GM23338 (cell line): ENCODE measurements at regions not wholly inside any gene's neighbourhood (a gene's known extent, or its start where the extent isn't known, plus 50 kb on each side); places are given as distances from the start of the nearest gene placed in this dataset.

Source experiments
- ATAC-seq: fragments of 200-7000 bp; cut with Tn5 transposase; 3 replicates; pipeline ENCODE4 v1.9.1; 2020
- DNase-seq: peaks from one replicate; pipeline ENCODE4 v3.0.0-alpha.2; 2015; ENCODE audit warnings: low spot score
- H2AFZ ChIP-seq: fragments of 200-600 bp; sonication (generic); 2 replicates; pipeline ENCODE4 v1.8.0; 2016; ENCODE audit warnings: antibody characterized with exemption, mild to moderate bottlenecking, moderate library complexity
- H3F3A ChIP-seq: fragments of 200-600 bp; sonication (generic); replicated peaks from 2 replicates; pipeline ENCODE4 v1.8.0; 2017; ENCODE audit warnings: antibody characterized with exemption, mixed run types, low read depth
- H3K27ac ChIP-seq: fragments of 200-600 bp; sonication (generic); 2 replicates; pipeline ENCODE4 v1.6.1; 2016; ENCODE audit warnings: low read depth
- H3K27me3 ChIP-seq: fragments of 200-600 bp; sonication (generic); 2 replicates; pipeline ENCODE4 v1.8.0; 2016; ENCODE audit warnings: mild to moderate bottlenecking, mixed run types, moderate library complexity; ENCODE audit not compliant: insufficient read depth
- H3K36me3 ChIP-seq: fragments of 200-600 bp; sonication (generic); 2 replicates; pipeline ENCODE4 v1.8.0; 2016; ENCODE audit warnings: mild to moderate bottlenecking; ENCODE audit not compliant: insufficient read depth
- H3K4me1 ChIP-seq: fragments of 200-600 bp; sonication (generic); 2 replicates; pipeline ENCODE4 v1.8.0; 2016; ENCODE audit warnings: mild to moderate bottlenecking, moderate library complexity; ENCODE audit not compliant: insufficient read depth
- H3K4me2 ChIP-seq: fragments of 200-600 bp; sonication (generic); 2 replicates; pipeline ENCODE4 v1.7.1; 2017; ENCODE audit warnings: mixed run types
- H3K4me3 ChIP-seq: fragments of 200-600 bp; sonication (generic); 2 replicates; pipeline ENCODE4 v1.6.1; 2016; ENCODE audit warnings: mixed run types
- H3K79me2 ChIP-seq: fragments of 200-600 bp; sonication (generic); replicated peaks from 2 replicates; pipeline ENCODE4 v1.8.0; 2017; ENCODE audit warnings: mild to moderate bottlenecking; ENCODE audit not compliant: insufficient read depth
- H3K9me2 ChIP-seq: fragments of 200-600 bp; sonication (generic); 2 replicates; pipeline ENCODE4 v1.8.0; 2017; ENCODE audit not compliant: insufficient read depth
- H4K20me1 ChIP-seq: fragments of 200-600 bp; sonication (generic); replicated peaks from 2 replicates; pipeline ENCODE4 v1.8.0; 2017; ENCODE audit warnings: mild to moderate bottlenecking; ENCODE audit not compliant: insufficient read depth
- H3K27ac Mint-ChIP-seq: 2 replicates; pipeline ENCODE4 v1.8.0; 2020; ENCODE audit warnings: inconsistent platforms, mild to moderate bottlenecking, moderate library complexity, mixed read lengths
- H3K27me3 Mint-ChIP-seq: 3 replicates; pipeline ENCODE4 v1.8.0; 2022; ENCODE audit warnings: low read depth, mild to moderate bottlenecking, moderate library complexity, mixed read lengths, inconsistent platforms; ENCODE audit not compliant: insufficient read depth, poor library complexity
- H3K36me3 Mint-ChIP-seq: 3 replicates; pipeline ENCODE4 v1.8.0; 2021; ENCODE audit warnings: low read depth, mild to moderate bottlenecking, inconsistent platforms, moderate library complexity, mixed read lengths
- H3K4me1 Mint-ChIP-seq: 3 replicates; pipeline ENCODE4 v1.8.0; 2020; ENCODE audit warnings: mild to moderate bottlenecking, inconsistent platforms, mixed read lengths
- H3K4me3 Mint-ChIP-seq: 3 replicates; pipeline ENCODE4 v1.8.0; 2021; ENCODE audit warnings: moderate library complexity, mild to moderate bottlenecking, inconsistent platforms, mixed read lengths
- H3K9me3 Mint-ChIP-seq: 3 replicates; pipeline ENCODE4 v1.8.0; 2020; ENCODE audit warnings: moderate library complexity, mild to moderate bottlenecking, inconsistent platforms, mixed read lengths
- CREB1 ChIP-seq: fragments of 250-450 bp; sonication (Bioruptor Pico); IDR thresholded peaks from 2 replicates; pipeline ENCODE4 v1.5.0; 2020; ENCODE audit warnings: low read depth, mild to moderate bottlenecking, moderate library complexity
- ETS1 ChIP-seq: IDR thresholded peaks from 2 replicates; pipeline ENCODE4 v1.6.1; 2016; ENCODE audit warnings: antibody characterized with exemption
- EZH2 ChIP-seq: fragments of 200-600 bp; sonication (generic); IDR thresholded peaks from one replicate; pipeline ENCODE4 v1.8.0; 2017; ENCODE audit warnings: antibody characterized with exemption, mild to moderate bottlenecking, low read depth; ENCODE audit not compliant: unreplicated experiment
- EZH2phosphoT487 ChIP-seq: fragments of 200-600 bp; sonication (generic); IDR thresholded peaks from one replicate; pipeline ENCODE4 v1.8.1; 2018; ENCODE audit warnings: antibody characterized with exemption; ENCODE audit not compliant: unreplicated experiment
- JUNB ChIP-seq: IDR thresholded peaks from one replicate; pipeline ENCODE4 v1.6.1; 2016; ENCODE audit warnings: antibody characterized with exemption; ENCODE audit not compliant: unreplicated experiment
- NANOG ChIP-seq: IDR thresholded peaks from 2 replicates; pipeline ENCODE4 v1.6.1; 2016; ENCODE audit warnings: antibody characterized with exemption, borderline replicate concordance
- POLR2AphosphoS5 ChIP-seq: IDR thresholded peaks from 2 replicates; pipeline ENCODE4 v1.6.1; 2016; ENCODE audit warnings: antibody characterized with exemption, low read depth
- REST ChIP-seq: IDR thresholded peaks from one replicate; pipeline ENCODE4 v1.6.1; 2018; ENCODE audit warnings: antibody characterized with exemption; ENCODE audit not compliant: unreplicated experiment
- STAT1 ChIP-seq: IDR thresholded peaks from one replicate; pipeline ENCODE4 v1.6.1; 2016; ENCODE audit warnings: antibody characterized with exemption; ENCODE audit not compliant: unreplicated experiment
- ZNF114 ChIP-seq: fragments of 250-450 bp; sonication (Bioruptor Pico); IDR thresholded peaks from 2 replicates; pipeline ENCODE4 v1.5.0; 2020; ENCODE audit warnings: mild to moderate bottlenecking, moderate library complexity
- ZNF331 ChIP-seq: fragments of 250-450 bp; sonication (Bioruptor Pico); IDR thresholded peaks from 2 replicates; pipeline ENCODE4 v1.5.0; 2020; ENCODE audit warnings: low read depth, mild to moderate bottlenecking, moderate library complexity
- TF ChIP-seq, protein P1 (sequence below), 2 experiments: fragments of 200-600 bp in 1 of 2; sonication (generic) in 1 of 2; conservative IDR thresholded peaks; 2 replicates each; pipeline versions ENCODE4 v1.5.1 to v1.6.1; 2016 to 2017; ENCODE audit warnings: antibody characterized with exemption in 2 of 2, low read depth in 2 of 2, mild to moderate bottlenecking in 2 of 2, moderate library complexity in 1 of 2
- TF ChIP-seq, protein P2 (sequence below): fragments of 250-450 bp; sonication (Bioruptor Pico); IDR thresholded peaks from 2 replicates; pipeline ENCODE4 v1.5.0; 2020; ENCODE audit warnings: mild to moderate bottlenecking, moderate library complexity

DNA sequence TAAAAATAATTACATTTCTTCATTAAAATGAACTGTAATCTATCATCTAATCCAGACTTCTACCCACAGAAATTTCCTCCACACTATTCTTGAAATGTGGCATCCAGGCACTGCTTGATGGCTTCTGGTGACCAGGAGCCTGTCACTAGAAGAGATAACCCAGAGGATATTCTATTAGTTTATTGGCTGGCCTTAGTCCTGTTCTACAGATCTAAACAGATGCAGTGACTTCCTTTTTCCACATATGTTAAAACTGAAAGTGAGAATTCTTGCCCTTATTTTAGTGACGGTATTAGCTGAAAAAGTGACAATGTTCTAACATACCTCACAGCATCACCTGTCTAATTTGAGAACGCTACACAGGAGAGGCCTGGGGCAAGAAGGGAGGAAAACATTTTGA is 775.4 kb downstream of the TSN start:
- Mint-ChIP-seq H3K4me3 (no peak overlapping the region), H3K4me1 (peaks cover 6% of the 10 kb centered on the region), H3K36me3 (no peaks in the 10 kb centered on the region; the same call in 1 of the 3 replicates), H3K27me3 (peaks cover 3% of the 10 kb centered on the region), H3K9me3 (no peaks in the 10 kb centered on the region), H3K27ac (no peak overlapping the region)
- DNase-seq: no peak
- TF ChIP-seq NANOG: no peak
- no peak for TF ChIP-seq EZH2phosphoT487
- no peak for TF ChIP-seq JUNB
- TF ChIP-seq ZNF331: no peak
- no peak for TF ChIP-seq ETS1
- TF ChIP-seq, protein P1, sequence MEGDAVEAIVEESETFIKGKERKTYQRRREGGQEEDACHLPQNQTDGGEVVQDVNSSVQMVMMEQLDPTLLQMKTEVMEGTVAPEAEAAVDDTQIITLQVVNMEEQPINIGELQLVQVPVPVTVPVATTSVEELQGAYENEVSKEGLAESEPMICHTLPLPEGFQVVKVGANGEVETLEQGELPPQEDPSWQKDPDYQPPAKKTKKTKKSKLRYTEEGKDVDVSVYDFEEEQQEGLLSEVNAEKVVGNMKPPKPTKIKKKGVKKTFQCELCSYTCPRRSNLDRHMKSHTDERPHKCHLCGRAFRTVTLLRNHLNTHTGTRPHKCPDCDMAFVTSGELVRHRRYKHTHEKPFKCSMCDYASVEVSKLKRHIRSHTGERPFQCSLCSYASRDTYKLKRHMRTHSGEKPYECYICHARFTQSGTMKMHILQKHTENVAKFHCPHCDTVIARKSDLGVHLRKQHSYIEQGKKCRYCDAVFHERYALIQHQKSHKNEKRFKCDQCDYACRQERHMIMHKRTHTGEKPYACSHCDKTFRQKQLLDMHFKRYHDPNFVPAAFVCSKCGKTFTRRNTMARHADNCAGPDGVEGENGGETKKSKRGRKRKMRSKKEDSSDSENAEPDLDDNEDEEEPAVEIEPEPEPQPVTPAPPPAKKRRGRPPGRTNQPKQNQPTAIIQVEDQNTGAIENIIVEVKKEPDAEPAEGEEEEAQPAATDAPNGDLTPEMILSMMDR (conservative IDR thresholded peaks at IDR 0.05; ENCODE audit: low read depth in 2 of 2): no peak
- no peak for TF ChIP-seq EZH2
- TF ChIP-seq STAT1: no peak
- no peak for TF ChIP-seq CREB1
- TF ChIP-seq REST: no peak
- TF ChIP-seq, protein P2, sequence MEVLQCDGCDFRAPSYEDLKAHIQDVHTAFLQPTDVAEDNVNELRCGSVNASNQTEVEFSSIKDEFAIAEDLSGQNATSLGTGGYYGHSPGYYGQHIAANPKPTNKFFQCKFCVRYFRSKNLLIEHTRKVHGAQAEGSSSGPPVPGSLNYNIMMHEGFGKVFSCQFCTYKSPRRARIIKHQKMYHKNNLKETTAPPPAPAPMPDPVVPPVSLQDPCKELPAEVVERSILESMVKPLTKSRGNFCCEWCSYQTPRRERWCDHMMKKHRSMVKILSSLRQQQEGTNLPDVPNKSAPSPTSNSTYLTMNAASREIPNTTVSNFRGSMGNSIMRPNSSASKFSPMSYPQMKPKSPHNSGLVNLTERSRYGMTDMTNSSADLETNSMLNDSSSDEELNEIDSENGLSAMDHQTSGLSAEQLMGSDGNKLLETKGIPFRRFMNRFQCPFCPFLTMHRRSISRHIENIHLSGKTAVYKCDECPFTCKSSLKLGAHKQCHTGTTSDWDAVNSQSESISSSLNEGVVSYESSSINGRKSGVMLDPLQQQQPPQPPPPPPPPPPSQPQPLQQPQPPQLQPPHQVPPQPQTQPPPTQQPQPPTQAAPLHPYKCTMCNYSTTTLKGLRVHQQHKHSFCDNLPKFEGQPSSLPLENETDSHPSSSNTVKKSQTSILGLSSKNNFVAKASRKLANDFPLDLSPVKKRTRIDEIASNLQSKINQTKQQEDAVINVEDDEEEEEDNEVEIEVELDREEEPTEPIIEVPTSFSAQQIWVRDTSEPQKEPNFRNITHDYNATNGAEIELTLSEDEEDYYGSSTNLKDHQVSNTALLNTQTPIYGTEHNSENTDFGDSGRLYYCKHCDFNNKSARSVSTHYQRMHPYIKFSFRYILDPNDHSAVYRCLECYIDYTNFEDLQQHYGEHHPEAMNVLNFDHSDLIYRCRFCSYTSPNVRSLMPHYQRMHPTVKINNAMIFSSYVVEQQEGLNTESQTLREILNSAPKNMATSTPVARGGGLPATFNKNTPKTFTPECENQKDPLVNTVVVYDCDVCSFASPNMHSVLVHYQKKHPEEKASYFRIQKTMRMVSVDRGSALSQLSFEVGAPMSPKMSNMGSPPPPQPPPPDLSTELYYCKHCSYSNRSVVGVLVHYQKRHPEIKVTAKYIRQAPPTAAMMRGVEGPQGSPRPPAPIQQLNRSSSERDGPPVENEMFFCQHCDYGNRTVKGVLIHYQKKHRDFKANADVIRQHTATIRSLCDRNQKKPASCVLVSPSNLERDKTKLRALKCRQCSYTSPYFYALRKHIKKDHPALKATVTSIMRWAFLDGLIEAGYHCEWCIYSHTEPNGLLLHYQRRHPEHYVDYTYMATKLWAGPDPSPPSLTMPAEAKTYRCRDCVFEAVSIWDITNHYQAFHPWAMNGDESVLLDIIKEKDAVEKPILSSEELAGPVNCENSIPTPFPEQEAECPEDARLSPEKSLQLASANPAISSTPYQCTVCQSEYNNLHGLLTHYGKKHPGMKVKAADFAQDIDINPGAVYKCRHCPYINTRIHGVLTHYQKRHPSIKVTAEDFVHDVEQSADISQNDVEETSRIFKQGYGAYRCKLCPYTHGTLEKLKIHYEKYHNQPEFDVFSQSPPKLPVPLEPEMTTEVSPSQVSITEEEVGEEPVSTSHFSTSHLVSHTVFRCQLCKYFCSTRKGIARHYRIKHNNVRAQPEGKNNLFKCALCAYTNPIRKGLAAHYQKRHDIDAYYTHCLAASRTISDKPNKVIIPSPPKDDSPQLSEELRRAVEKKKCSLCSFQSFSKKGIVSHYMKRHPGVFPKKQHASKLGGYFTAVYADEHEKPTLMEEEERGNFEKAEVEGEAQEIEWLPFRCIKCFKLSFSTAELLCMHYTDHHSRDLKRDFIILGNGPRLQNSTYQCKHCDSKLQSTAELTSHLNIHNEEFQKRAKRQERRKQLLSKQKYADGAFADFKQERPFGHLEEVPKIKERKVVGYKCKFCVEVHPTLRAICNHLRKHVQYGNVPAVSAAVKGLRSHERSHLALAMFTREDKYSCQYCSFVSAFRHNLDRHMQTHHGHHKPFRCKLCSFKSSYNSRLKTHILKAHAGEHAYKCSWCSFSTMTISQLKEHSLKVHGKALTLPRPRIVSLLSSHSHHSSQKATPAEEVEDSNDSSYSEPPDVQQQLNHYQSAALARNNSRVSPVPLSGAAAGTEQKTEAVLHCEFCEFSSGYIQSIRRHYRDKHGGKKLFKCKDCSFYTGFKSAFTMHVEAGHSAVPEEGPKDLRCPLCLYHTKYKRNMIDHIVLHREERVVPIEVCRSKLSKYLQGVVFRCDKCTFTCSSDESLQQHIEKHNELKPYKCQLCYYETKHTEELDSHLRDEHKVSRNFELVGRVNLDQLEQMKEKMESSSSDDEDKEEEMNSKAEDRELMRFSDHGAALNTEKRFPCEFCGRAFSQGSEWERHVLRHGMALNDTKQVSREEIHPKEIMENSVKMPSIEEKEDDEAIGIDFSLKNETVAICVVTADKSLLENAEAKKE: no peak
- no peak for TF ChIP-seq ZNF114 (CRISPR knock-in tag)
- no peak for TF ChIP-seq POLR2AphosphoS5
- H4K20me1 ChIP-seq: no peaks in the 10 kb centered on the region
- H3K4me2 ChIP-seq: no peak overlapping the region
- H3K27me3 ChIP-seq: no peaks in the 10 kb centered on the region
- H3K79me2 ChIP-seq: no peaks in the 10 kb centered on the region
- no peaks in the 10 kb centered on the region for H3K36me3 ChIP-seq
- H3K27ac ChIP-seq: no peak overlapping the region
- H3K9me2 ChIP-seq: 0 out of 2 replicates have a peak, but pooled peaks cover 5% of the 10 kb centered on the region
- no peaks in the 10 kb centered on the region for H3F3A ChIP-seq
- H3K4me3 ChIP-seq: no peak overlapping the region
- no peak overlapping the region for H2AFZ ChIP-seq
- peaks cover 8% of the 10 kb centered on the region for H3K4me1 ChIP-seq
- ATAC-seq: no peak
